Ovary (tissue), 7 donors: ENCODE measurements at regions not wholly inside any gene's neighbourhood (a gene's known extent, or its start where the extent isn't known, plus 50 kb on each side); places are given as distances from the start of the nearest gene placed in this dataset.

Source experiments
- DNase-seq, 5 donors: peaks; one replicate each; pipeline ENCODE4 v3.0.0-alpha.2; 2019 to 2020
- H3K27ac ChIP-seq, 2 donors: fragments of 200-600 bp; one replicate each; pipeline versions ENCODE4 v1.5.1 to v1.8.0; 2019 to 2022
- H3K27me3 ChIP-seq: fragments of 200-600 bp; one replicate; pipeline ENCODE4 v1.8.0; 2022
- H3K36me3 ChIP-seq: fragments of 200-600 bp; sonication (generic); one replicate; pipeline ENCODE4 v1.5.1; 2019
- H3K4me1 ChIP-seq: one replicate; pipeline ENCODE4 v1.8.1; 2013; ENCODE audit warnings: mild to moderate bottlenecking, moderate library complexity; ENCODE audit not compliant: insufficient read depth
- H3K4me3 ChIP-seq: fragments of 200-600 bp; sonication (generic); one replicate; pipeline ENCODE4 v1.5.1; 2017
- H3K9me3 ChIP-seq, 2 donors: fragments of 200-600 bp in 1 of 2; sonication (generic) in 1 of 2; one replicate each; pipeline versions ENCODE4 v1.5.1 to v1.8.1; 2013 to 2019; ENCODE audit warnings: mild to moderate bottlenecking in 1 of 2, moderate library complexity in 1 of 2
- CTCF ChIP-seq, 3 donors: fragments of 450-650 bp in 2 of 3; fragments of 200-600 bp in 1 of 3; IDR thresholded peaks; one replicate each; pipeline versions ENCODE4 v1.5.1 to v1.8.0; 2016 to 2022; ENCODE audit warnings: antibody characterized with exemption in 3 of 3, mild to moderate bottlenecking in 1 of 3
- EP300 ChIP-seq: sonication (generic); formaldehyde crosslinking; IDR thresholded peaks from one replicate; pipeline ENCODE4 v1.6.1; 2017; ENCODE audit warnings: antibody characterized with exemption
- POLR2A ChIP-seq: fragments of 450-650 bp; IDR thresholded peaks from one replicate; pipeline ENCODE4 v1.6.1; 2017; ENCODE audit warnings: antibody characterized with exemption, mild to moderate bottlenecking, moderate library complexity
- WGBS, 3 donors: extraction: QIAGEN DNeasy Blood & Tissue Kit in 1 of 3; methylation state at CpG; one replicate each; pipeline versions ENCODE4 v1.1.5 to v1.1.7; 2013 to 2017; 5-methylcytosine and 5-hydroxymethylcytosine counted together
- intact Hi-C, 4 donors: fragments of 100-400 bp; cut with DNase I; formaldehyde crosslinking; loops; one replicate each; pipeline versions ENCODE4 v1.11.0 to v1.15.1; 2022 to 2023
- donor health status: DM: no; HTN: no; CAD: no; lungs with moderate emphysema.
- donor health status: DM: no; HTN: no; CAD: no.
- donor health status: Bipolar disorder and iron deficiency.
- donor health status: DM: no; HTN: no; CAD: no.
- donor health status: DM: yes; HTN: yes; CAD: no.

GRCh38 chr4:112801341-112801740, 164.4 kb downstream of the LARP7 start:
- intact Hi-C loops: no loop called here
- no peaks in the 10 kb centered on the region for H3K4me1 ChIP-seq

DNA sequence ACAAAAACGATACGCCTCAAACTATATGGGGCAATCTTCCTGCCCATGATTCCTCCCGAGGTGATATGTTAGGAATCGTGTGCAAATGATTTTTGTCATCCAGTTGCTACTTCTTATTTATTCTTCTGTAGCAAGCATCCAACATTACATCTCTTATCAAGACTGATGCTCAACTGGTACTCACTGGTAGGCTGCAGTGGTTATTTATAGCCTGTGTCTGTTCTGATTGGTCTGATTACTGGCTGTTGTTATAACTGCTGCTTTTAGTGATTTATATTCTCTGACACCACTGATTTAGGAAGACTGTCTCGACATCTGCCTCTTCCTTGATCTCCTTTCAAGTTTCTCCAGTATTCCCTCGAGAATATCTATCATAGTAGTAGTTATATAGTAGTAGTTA, 165.8 kb downstream of the LARP7 start:
- H3K4me3 ChIP-seq: no peak overlapping the region
- H3K36me3 ChIP-seq: no peaks in the 10 kb centered on the region
- H3K4me1 ChIP-seq: no peaks in the 10 kb centered on the region
- WGBS, 3 donors: 59 to 73% (median 71%) methylated on average over 6 of the region's 6 CpGs
- intact Hi-C loops: no loop called here
- no peaks in the 10 kb centered on the region for H3K27me3 ChIP-seq
- TF ChIP-seq POLR2A (no peak), EP300 (no peak), CTCF (IDR thresholded peaks at IDR 0.05) (no peak)
- H3K9me3 ChIP-seq: no peaks in the 10 kb centered on the region
- no peak overlapping the region for H3K27ac ChIP-seq
- no peak for DNase-seq

More at GRCh38 chr4:112801341-112801740, 164.4 kb downstream of the LARP7 start:
- Histone ChIP-seq H3K9me3 (no peaks in the 10 kb centered on the region), H3K27me3 (no peaks in the 10 kb centered on the region), H3K36me3 (no peaks in the 10 kb centered on the region), H3K4me3 (no peak overlapping the region), H3K27ac (no peak overlapping the region)
- TF ChIP-seq POLR2A (no peak), CTCF (IDR thresholded peaks at IDR 0.05) (no peak), EP300 (no peak)
- no peak for DNase-seq

GRCh38 chr4:112807083-112807482, 170.1 kb downstream of the LARP7 start:
- intact Hi-C loops: no loop called here
- WGBS, 3 donors: 87 to 93% (median 92%) methylated on average over 2 of the region's 2 CpGs
- Histone ChIP-seq H3K9me3 (no peaks in the 10 kb centered on the region), H3K27ac (peak overlapping the region in 1 of 2 donors; percentile 13), H3K36me3 (no peaks in the 10 kb centered on the region), H3K4me3 (no peak overlapping the region), H3K4me1 (no peaks in the 10 kb centered on the region), H3K27me3 (no peaks in the 10 kb centered on the region)
- TF ChIP-seq POLR2A (no peak), EP300 (no peak), CTCF (IDR thresholded peaks at IDR 0.05) (no peak)
- DNase-seq: no peak

GRCh38 chr4:112808001-112808400, 171.1 kb downstream of the LARP7 start:
- no peak for TF ChIP-seq POLR2A
- no peaks in the 10 kb centered on the region for H3K36me3 ChIP-seq
- no peaks in the 10 kb centered on the region for H3K9me3 ChIP-seq
- WGBS, 3 donors: 21 to 30% (median 25%) methylated on average over 1 of the region's 1 CpG
- intact Hi-C loops: no loop called here
- H3K4me3 ChIP-seq: no peak overlapping the region
- no peak overlapping the region for H3K27ac ChIP-seq
- no peak for DNase-seq
- no peaks in the 10 kb centered on the region for H3K27me3 ChIP-seq
- no peaks in the 10 kb centered on the region for H3K4me1 ChIP-seq

DNA sequence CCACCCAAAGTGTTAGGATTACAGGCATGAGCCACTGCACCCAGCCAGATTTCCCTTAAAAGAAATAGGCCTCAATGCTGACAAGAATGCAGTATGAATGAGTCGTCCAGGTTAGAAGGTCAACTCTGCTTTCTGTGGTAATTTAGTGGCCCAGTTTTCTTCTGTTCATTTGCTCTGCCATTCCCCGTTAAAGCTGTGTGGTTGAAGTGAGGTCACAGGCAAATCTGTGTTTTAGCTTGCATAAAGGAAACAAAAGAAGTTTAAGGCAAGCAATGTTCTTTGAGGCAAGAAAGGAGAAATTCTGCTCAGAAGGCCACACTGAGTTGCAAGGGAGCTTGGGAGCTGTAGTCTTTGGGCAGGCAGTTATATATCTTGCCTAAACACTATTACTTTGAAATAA, 176.8 kb downstream of the LARP7 start:
- 11 to 26% (median 18%) methylated on average over 2 of the region's 2 CpGs for WGBS, 3 donors
- no peak for TF ChIP-seq POLR2A
- TF ChIP-seq CTCF (IDR thresholded peaks at IDR 0.05): no peak
- no peak for TF ChIP-seq EP300
- no peaks in the 10 kb centered on the region for H3K36me3 ChIP-seq
- no peaks in the 10 kb centered on the region for H3K9me3 ChIP-seq
- no peaks in the 10 kb centered on the region for H3K4me1 ChIP-seq
- H3K4me3 ChIP-seq: no peak overlapping the region
- DNase-seq: no peak
- H3K27me3 ChIP-seq: no peaks in the 10 kb centered on the region
- intact Hi-C loops: no loop called here
- H3K27ac ChIP-seq: no peak overlapping the region
